Gastroesophageal sphincter (tissue), 3 donors: ENCODE measurements at regions not wholly inside any gene's neighbourhood (a gene's known extent, or its start where the extent isn't known, plus 50 kb on each side); places are given as distances from the start of the nearest gene placed in this dataset.

ENCODE experiments used
- EP300 ChIP-seq: sonication (generic); formaldehyde crosslinking; IDR thresholded peaks from one replicate; pipeline ENCODE4 v1.6.1; 2017; ENCODE audit warnings: antibody characterized with exemption, mild to moderate bottlenecking
- TF ChIP-seq, protein P1 (sequence below), 4 experiments: fragments of 200-600 bp in 2 of 4; fragments of 450-650 bp in 2 of 4; sonication (generic) in 1 of 4; IDR thresholded peaks; one replicate each; pipeline ENCODE4 v1.5.1; 2017 to 2019; ENCODE audit warnings: antibody characterized with exemption in 4 of 4, mild to moderate bottlenecking in 2 of 4, moderate library complexity in 2 of 4

DNA sequence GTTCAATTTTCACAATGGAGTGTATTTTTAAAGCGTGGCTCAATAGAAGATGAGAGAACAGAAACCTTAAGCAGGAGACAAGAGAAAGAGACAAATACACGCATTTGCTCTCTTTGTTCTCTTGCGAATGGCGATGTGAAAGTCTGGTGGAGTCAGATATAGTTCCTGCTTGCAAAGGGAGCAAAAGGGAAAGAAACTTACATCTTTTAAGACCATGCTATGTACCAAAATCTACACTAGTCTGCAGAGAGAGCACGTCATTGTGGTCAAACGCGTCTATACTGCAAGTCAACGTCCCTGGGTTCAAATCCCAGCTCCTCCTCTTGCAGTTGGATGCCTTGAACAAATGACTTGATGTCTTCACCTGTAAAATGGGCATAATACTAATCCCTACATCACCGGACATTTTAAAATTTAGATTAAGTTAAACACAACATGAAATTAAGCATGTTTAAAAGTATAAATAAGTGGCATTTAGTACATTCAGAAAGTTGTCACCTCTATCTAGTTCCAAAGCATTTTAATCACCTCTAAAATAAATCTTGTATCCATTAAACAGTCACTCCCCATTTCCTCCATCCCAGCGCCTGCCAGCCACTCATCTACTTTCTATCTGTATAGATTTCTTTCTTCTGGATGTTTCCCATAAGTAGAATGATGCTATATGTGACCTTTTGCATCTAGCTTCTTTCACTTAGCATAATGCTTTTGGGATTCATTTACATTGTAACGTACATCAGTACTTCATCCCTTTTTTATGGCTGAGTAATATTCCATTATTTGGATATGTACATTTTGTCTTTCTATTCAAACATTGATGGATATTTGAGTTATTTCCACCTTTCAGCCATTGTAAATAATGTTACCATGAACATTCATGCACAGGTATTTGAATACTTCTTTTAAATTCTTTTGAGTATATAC is 406.9 kb downstream of the TMEM114 start:
- TF ChIP-seq, protein P1, sequence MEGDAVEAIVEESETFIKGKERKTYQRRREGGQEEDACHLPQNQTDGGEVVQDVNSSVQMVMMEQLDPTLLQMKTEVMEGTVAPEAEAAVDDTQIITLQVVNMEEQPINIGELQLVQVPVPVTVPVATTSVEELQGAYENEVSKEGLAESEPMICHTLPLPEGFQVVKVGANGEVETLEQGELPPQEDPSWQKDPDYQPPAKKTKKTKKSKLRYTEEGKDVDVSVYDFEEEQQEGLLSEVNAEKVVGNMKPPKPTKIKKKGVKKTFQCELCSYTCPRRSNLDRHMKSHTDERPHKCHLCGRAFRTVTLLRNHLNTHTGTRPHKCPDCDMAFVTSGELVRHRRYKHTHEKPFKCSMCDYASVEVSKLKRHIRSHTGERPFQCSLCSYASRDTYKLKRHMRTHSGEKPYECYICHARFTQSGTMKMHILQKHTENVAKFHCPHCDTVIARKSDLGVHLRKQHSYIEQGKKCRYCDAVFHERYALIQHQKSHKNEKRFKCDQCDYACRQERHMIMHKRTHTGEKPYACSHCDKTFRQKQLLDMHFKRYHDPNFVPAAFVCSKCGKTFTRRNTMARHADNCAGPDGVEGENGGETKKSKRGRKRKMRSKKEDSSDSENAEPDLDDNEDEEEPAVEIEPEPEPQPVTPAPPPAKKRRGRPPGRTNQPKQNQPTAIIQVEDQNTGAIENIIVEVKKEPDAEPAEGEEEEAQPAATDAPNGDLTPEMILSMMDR (IDR thresholded peaks at IDR 0.05): no peak
- TF ChIP-seq EP300: no peak
